HFFc6 (cell line): ENCODE measurements at regions not wholly inside any gene's neighbourhood (a gene's known extent, or its start where the extent isn't known, plus 50 kb on each side); places are given as distances from the start of the nearest gene placed in this dataset.
"Not testable (repeated sequence)": the region's sequence is repeated elsewhere in the genome, so short reads cannot be mapped to it uniquely, and the experiment has no call there.

Experiments used
- DNase-seq: peaks from one replicate; pipeline ENCODE4 v3.0.0-alpha.2; 2018
- H3K27ac Mint-ChIP-seq: 2 replicates; pipeline ENCODE4 v1.8.0; 2020; ENCODE audit warnings: mild to moderate bottlenecking, mixed read lengths
- H3K27me3 Mint-ChIP-seq: 2 replicates; pipeline ENCODE4 v1.8.0; 2021; ENCODE audit warnings: mild to moderate bottlenecking, moderate library complexity, mixed read lengths; ENCODE audit not compliant: insufficient read depth
- H3K36me3 Mint-ChIP-seq: 2 replicates; pipeline ENCODE4 v1.8.0; 2021; ENCODE audit warnings: low read depth, mixed read lengths
- H3K4me1 Mint-ChIP-seq: 2 replicates; pipeline ENCODE4 v1.8.0; 2020; ENCODE audit warnings: low read depth, mixed read lengths
- H3K4me3 Mint-ChIP-seq: 2 replicates; pipeline ENCODE4 v1.8.0; 2020; ENCODE audit warnings: mild to moderate bottlenecking, moderate library complexity, mixed read lengths
- H3K9me3 Mint-ChIP-seq: 2 replicates; pipeline ENCODE4 v1.8.0; 2020; ENCODE audit warnings: mild to moderate bottlenecking, mixed read lengths
- CTCF ChIP-seq: fragments of 200-600 bp; sonication (generic); IDR thresholded peaks from 2 replicates; pipeline ENCODE4 v1.5.0; 2021; ENCODE audit warnings: antibody characterized with exemption, mild to moderate bottlenecking

DNA sequence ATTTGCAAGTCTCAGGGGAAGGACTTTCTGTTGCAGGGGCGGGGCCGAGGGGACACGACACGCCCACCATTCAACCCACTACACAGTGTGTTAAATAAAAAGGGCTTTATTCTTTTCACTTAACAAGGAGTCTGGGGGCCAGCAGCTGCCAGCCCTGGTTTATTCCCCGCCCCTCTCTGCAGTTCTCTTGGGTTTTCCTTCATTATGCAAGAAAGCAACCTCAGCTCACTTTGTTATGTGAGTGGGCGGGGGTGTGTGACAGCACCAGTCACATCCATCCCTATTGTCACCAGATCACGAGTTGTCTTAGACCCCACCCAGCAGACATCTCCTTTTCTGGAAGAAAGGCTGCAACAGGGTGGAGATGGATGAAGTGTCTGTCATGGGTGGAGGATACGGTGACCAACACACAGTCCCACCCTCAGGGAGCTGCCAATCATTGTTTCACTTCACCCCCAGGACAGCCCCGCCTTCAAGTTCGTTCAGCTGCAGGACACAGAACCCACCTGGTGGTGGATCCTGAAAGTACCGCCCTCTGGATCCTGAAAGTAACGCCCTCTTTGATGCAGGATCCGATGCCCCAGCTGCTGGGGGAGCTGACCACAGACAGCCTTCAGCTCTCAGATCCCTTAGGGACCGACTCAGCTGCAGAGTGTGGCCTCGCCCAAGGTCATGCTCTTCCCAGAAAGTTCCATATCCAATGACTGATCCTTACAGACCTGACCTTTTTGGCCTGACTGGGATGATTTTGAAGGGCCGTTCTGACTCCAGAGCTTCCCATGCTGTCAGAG, 79.6 kb downstream of the SMIM20 start:
- peak; percentile 60 for TF ChIP-seq CTCF
- no peak overlapping the region for H3K27ac Mint-ChIP-seq
- no peak for DNase-seq
- H3K36me3 Mint-ChIP-seq, result no peaks in the 10 kb centered on the region
- H3K4me3 Mint-ChIP-seq, result no peak overlapping the region
- peaks cover 25% of the 10 kb centered on the region for H3K4me1 Mint-ChIP-seq
- H3K9me3 Mint-ChIP-seq, result no peaks in the 10 kb centered on the region
- peaks cover 5% of the 10 kb centered on the region; the same call in 1 of the 2 replicates for H3K27me3 Mint-ChIP-seq

DNA sequence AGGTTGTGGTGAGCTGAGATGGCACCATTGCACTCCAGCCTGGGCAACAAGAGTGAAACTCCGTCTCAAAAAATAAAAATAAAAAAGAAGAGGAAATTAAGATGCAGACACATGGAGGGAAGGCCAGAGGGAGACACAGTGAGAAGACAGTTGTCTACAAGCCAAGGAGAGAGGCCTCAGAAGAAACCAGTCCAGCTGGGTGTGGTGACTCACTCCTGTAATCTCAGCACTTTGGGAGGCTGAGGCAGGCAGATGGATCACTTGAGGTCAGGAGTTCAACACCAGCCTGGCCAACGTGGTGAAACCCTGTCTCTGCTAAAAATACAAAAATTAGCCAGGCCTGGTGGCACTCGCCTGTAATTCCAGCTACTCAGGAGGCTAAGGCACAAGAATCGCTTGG, 80.6 kb downstream of the SMIM20 start:
- H3K9me3 Mint-ChIP-seq, H3K27me3 Mint-ChIP-seq, H3K36me3 Mint-ChIP-seq, H3K4me3 Mint-ChIP-seq: not testable (repeated sequence)
- H3K27ac Mint-ChIP-seq, result 0 out of 2 replicates have a peak overlapping the region, but pooled peaks have one; percentile 31
- DNase-seq, result peak; percentile 67
- peaks cover 21% of the 10 kb centered on the region for H3K4me1 Mint-ChIP-seq

- DNase-seq, result no peak
- peaks cover 5% of the 10 kb centered on the region for H3K27me3 Mint-ChIP-seq
- no peaks in the 10 kb centered on the region for H3K36me3 Mint-ChIP-seq
- no peak overlapping the region for H3K27ac Mint-ChIP-seq
- no peak overlapping the region for H3K4me3 Mint-ChIP-seq
- H3K9me3 Mint-ChIP-seq, result no peaks in the 10 kb centered on the region
- no peak for TF ChIP-seq CTCF
- H3K4me1 Mint-ChIP-seq, result peaks cover 12% of the 10 kb centered on the region
These were observed 86.4 kb downstream of the SMIM20 start for GRCh38 chr4:26000274-26000950.

GRCh38 chr4:26001413-26001812, 87.4 kb downstream of the SMIM20 start:
- peaks cover 12% of the 10 kb centered on the region for H3K4me1 Mint-ChIP-seq
- H3K9me3 Mint-ChIP-seq, result no peaks in the 10 kb centered on the region
- no peak overlapping the region for H3K27ac Mint-ChIP-seq
- TF ChIP-seq CTCF, result no peak
- no peak for DNase-seq
- H3K4me3 Mint-ChIP-seq, result no peak overlapping the region
- H3K27me3 Mint-ChIP-seq, result peaks cover 13% of the 10 kb centered on the region
- H3K36me3 Mint-ChIP-seq, result no peaks in the 10 kb centered on the region

- Mint-ChIP-seq H3K27me3 (peaks cover 13% of the 10 kb centered on the region), H3K4me3 (no peak overlapping the region), H3K9me3 (no peaks in the 10 kb centered on the region), H3K4me1 (peaks cover 12% of the 10 kb centered on the region), H3K36me3 (no peaks in the 10 kb centered on the region), H3K27ac (no peak overlapping the region)
- TF ChIP-seq CTCF, result no peak
- no peak for DNase-seq
These were observed 87.8 kb downstream of the SMIM20 start for GRCh38 chr4:26001816-26002215.

- no peak overlapping the region for H3K27ac Mint-ChIP-seq
- no peak overlapping the region for H3K4me3 Mint-ChIP-seq
- H3K36me3 Mint-ChIP-seq, result no peaks in the 10 kb centered on the region
- TF ChIP-seq CTCF, result no peak
- H3K27me3 Mint-ChIP-seq, result peaks cover 13% of the 10 kb centered on the region
- peaks cover 12% of the 10 kb centered on the region for H3K4me1 Mint-ChIP-seq
- no peaks in the 10 kb centered on the region for H3K9me3 Mint-ChIP-seq
- DNase-seq, result no peak
These were observed 89.0 kb downstream of the SMIM20 start for GRCh38 chr4:26003056-26003455.
